Smooth muscle cell (in vitro differentiated cells): ENCODE measurements at regions not wholly inside any gene's neighbourhood (a gene's known extent, or its start where the extent isn't known, plus 50 kb on each side); places are given as distances from the start of the nearest gene placed in this dataset.

ENCODE experiments used
- DNase-seq: peaks from one replicate; lab custom pipeline; 2025; ENCODE audit not compliant: unreplicated experiment; lab: John Stamatoyannopoulos, UW
- H2AFZ ChIP-seq: fragments of 200-600 bp; sonication (generic); 2 replicates; pipeline ENCODE4 v1.6.0; 2016; ENCODE audit warnings: antibody characterized with exemption, low read depth, mild to moderate bottlenecking
- H3F3A ChIP-seq: fragments of 200-600 bp; sonication (generic); 2 replicates; pipeline ENCODE4 v1.6.0; 2017; ENCODE audit warnings: antibody characterized with exemption, low read depth
- H3K27ac ChIP-seq: fragments of 200-600 bp; sonication (generic); 2 replicates; pipeline ENCODE4 v1.5.1; 2016; ENCODE audit warnings: low read depth, mild to moderate bottlenecking
- H3K27me3 ChIP-seq: fragments of 200-600 bp; sonication (generic); 2 replicates; pipeline ENCODE4 v1.6.1; 2016; ENCODE audit warnings: low read depth, mild to moderate bottlenecking
- H3K36me3 ChIP-seq: fragments of 200-600 bp; sonication (generic); 2 replicates; pipeline ENCODE4 v1.5.1; 2016; ENCODE audit warnings: low read depth
- H3K4me1 ChIP-seq: fragments of 200-600 bp; sonication (generic); 2 replicates; pipeline ENCODE4 v1.5.1; 2016; ENCODE audit warnings: low read depth
- H3K4me2 ChIP-seq: fragments of 200-600 bp; sonication (generic); 2 replicates; pipeline ENCODE4 v1.6.0; 2016; ENCODE audit warnings: mild to moderate bottlenecking
- H3K4me3 ChIP-seq: fragments of 200-600 bp; sonication (generic); 2 replicates; pipeline ENCODE4 v1.5.1; 2016; ENCODE audit warnings: mild to moderate bottlenecking
- H3K79me2 ChIP-seq: fragments of 200-600 bp; sonication (generic); 2 replicates; pipeline ENCODE4 v1.6.0; 2016; ENCODE audit warnings: low read depth, mild to moderate bottlenecking
- H3K9ac ChIP-seq: fragments of 200-600 bp; sonication (generic); 2 replicates; pipeline ENCODE4 v1.6.0; 2016; ENCODE audit warnings: low read depth
- H3K9me3 ChIP-seq: fragments of 200-600 bp; sonication (generic); replicated peaks from 2 replicates; pipeline ENCODE4 v1.5.1; 2016; ENCODE audit warnings: low read depth
- H4K20me1 ChIP-seq: fragments of 200-600 bp; sonication (generic); 2 replicates; pipeline ENCODE4 v1.6.0; 2016; ENCODE audit warnings: low read depth
- CTCF ChIP-seq: fragments of 200-600 bp; sonication (generic); IDR thresholded peaks from 2 replicates; pipeline ENCODE4 v1.5.1; 2017; ENCODE audit warnings: borderline replicate concordance, mild to moderate bottlenecking, antibody characterized with exemption; ENCODE audit not compliant: insufficient read depth, poor library complexity, severe bottlenecking
- WGBS: methylation state at CpG from one replicate; pipeline ENCODE4 v1.1.7; 2016; ENCODE audit warnings: low lambda C conversion rate; 5-methylcytosine and 5-hydroxymethylcytosine counted together

GRCh38 chr6:44576132-44576631, 188.7 kb downstream of the CDC5L start:
- H3F3A ChIP-seq = no peaks in the 10 kb centered on the region
- H3K27ac ChIP-seq = no peak overlapping the region
- H3K79me2 ChIP-seq = no peaks in the 10 kb centered on the region
- H3K9me3 ChIP-seq = no peaks in the 10 kb centered on the region
- TF ChIP-seq CTCF = no peak
- no peaks in the 10 kb centered on the region for H4K20me1 ChIP-seq
- H3K4me2 ChIP-seq = no peak overlapping the region
- no peak overlapping the region for H3K4me3 ChIP-seq
- no peaks in the 10 kb centered on the region for H3K36me3 ChIP-seq
- H3K4me1 ChIP-seq = no peaks in the 10 kb centered on the region
- H3K27me3 ChIP-seq = peaks cover 3% of the 10 kb centered on the region
- H3K9ac ChIP-seq = no peak overlapping the region
- 81% methylated on average over 1 of the region's 1 CpG for WGBS
- DNase-seq = no peak
- H2AFZ ChIP-seq = no peak overlapping the region

GRCh38 chr6:44580901-44581300, 193.4 kb downstream of the CDC5L start:
- no peak overlapping the region for H3K4me3 ChIP-seq
- no peak overlapping the region for H3K9ac ChIP-seq
- H3K27ac ChIP-seq = peak overlapping the region; percentile 50
- no peak for TF ChIP-seq CTCF
- no peaks in the 10 kb centered on the region for H3K4me1 ChIP-seq
- peaks cover 3% of the 10 kb centered on the region for H3K27me3 ChIP-seq
- H3K79me2 ChIP-seq = no peaks in the 10 kb centered on the region
- H3K4me2 ChIP-seq = peak overlapping the region; percentile 51
- no peak for DNase-seq
- 40% methylated on average over 5 of the region's 5 CpGs for WGBS
- no peaks in the 10 kb centered on the region for H3K36me3 ChIP-seq
- H3F3A ChIP-seq = no peaks in the 10 kb centered on the region
- H2AFZ ChIP-seq = no peak overlapping the region
- H3K9me3 ChIP-seq = no peaks in the 10 kb centered on the region
- no peaks in the 10 kb centered on the region for H4K20me1 ChIP-seq

- Histone ChIP-seq H3K36me3 (no peaks in the 10 kb centered on the region), H3K9ac (no peak overlapping the region), H3K4me3 (no peak overlapping the region), H2AFZ (no peak overlapping the region), H3K27me3 (peaks cover 3% of the 10 kb centered on the region), H3K4me1 (no peaks in the 10 kb centered on the region), H3K9me3 (no peaks in the 10 kb centered on the region), H3K27ac (no peak overlapping the region), H3K4me2 (no peak overlapping the region), H4K20me1 (no peaks in the 10 kb centered on the region), H3F3A (no peaks in the 10 kb centered on the region), H3K79me2 (no peaks in the 10 kb centered on the region)
- DNase-seq = no peak
- 95% methylated on average over 1 of the region's 1 CpG for WGBS
- no peak for TF ChIP-seq CTCF
Measured at GRCh38 chr6:44582930-44583329, 195.4 kb downstream of the CDC5L start.

GRCh38 chr6:44590471-44590870, 203.0 kb downstream of the CDC5L start:
- H2AFZ ChIP-seq = no peak overlapping the region
- H3K27ac ChIP-seq = no peak overlapping the region
- no peaks in the 10 kb centered on the region for H3K36me3 ChIP-seq
- no peak overlapping the region for H3K4me2 ChIP-seq
- no peaks in the 10 kb centered on the region for H3K4me1 ChIP-seq
- no peaks in the 10 kb centered on the region for H3K79me2 ChIP-seq
- no peak for TF ChIP-seq CTCF
- H4K20me1 ChIP-seq = no peaks in the 10 kb centered on the region
- no peaks in the 10 kb centered on the region for H3F3A ChIP-seq
- H3K27me3 ChIP-seq = no peaks in the 10 kb centered on the region
- H3K9ac ChIP-seq = no peak overlapping the region
- H3K9me3 ChIP-seq = no peaks in the 10 kb centered on the region
- H3K4me3 ChIP-seq = no peak overlapping the region
- 75% methylated on average over 1 of the region's 1 CpG for WGBS
- DNase-seq = no peak
